Activated CD8-positive, alpha-beta memory T cell treated with anti-CD3 and anti-CD28 coated beads, Interleukin-2, amount 10 ng/mL, durations not matched to agents 7 days and 5 days (primary cell): ENCODE measurements at regions not wholly inside any gene's neighbourhood (a gene's known extent, or its start where the extent isn't known, plus 50 kb on each side); places are given as distances from the start of the nearest gene placed in this dataset.
"Not testable (repeated sequence)": the region's sequence is repeated elsewhere in the genome, so short reads cannot be mapped to it uniquely, and the experiment has no call there.

Source experiments
- ATAC-seq: fragments of 150-1000 bp; cut with Tn5 transposase; one replicate; pipeline ENCODE4 v1.10.0; 2021; ENCODE audit warnings: moderate library complexity
- CTCF ChIA-PET: fragments of 350-600 bp; sonication (Branson Sonifier 250); formaldehyde crosslinking; loops from one replicate; lab custom pipeline; 2021; ENCODE audit warnings: antibody characterized with exemption; lab: Charles Lee
- DNase-seq: peaks from one replicate; pipeline ENCODE4 v3.0.0-alpha.2; 2020
- H3K27ac Mint-ChIP-seq: one replicate; pipeline ENCODE4 v1.8.0; 2021; ENCODE audit warnings: mild to moderate bottlenecking, mixed read lengths
- H3K27me3 Mint-ChIP-seq: one replicate; pipeline ENCODE4 v1.8.0; 2021; ENCODE audit warnings: mixed read lengths
- H3K36me3 Mint-ChIP-seq: one replicate; pipeline ENCODE4 v1.8.0; 2021; ENCODE audit warnings: mild to moderate bottlenecking, mixed read lengths
- H3K4me1 Mint-ChIP-seq: one replicate; pipeline ENCODE4 v1.8.0; 2021; ENCODE audit warnings: mixed read lengths
- H3K4me3 Mint-ChIP-seq: one replicate; pipeline ENCODE4 v1.8.0; 2021; ENCODE audit warnings: mild to moderate bottlenecking, moderate library complexity, mixed read lengths
- H3K9me3 Mint-ChIP-seq: one replicate; pipeline ENCODE4 v1.8.0; 2022; ENCODE audit warnings: low read depth, mixed read lengths

GRCh38 chr2:101645886-101646285 is 51.6 kb upstream of the MAP4K4 start:
- CTCF ChIA-PET, H3K9me3 Mint-ChIP-seq, DNase-seq, ATAC-seq, H3K36me3 Mint-ChIP-seq, H3K4me1 Mint-ChIP-seq, H3K27ac Mint-ChIP-seq, H3K27me3 Mint-ChIP-seq, H3K4me3 Mint-ChIP-seq: not testable (repeated sequence)

GRCh38 chr2:101644842-101645383 is 52.6 kb upstream of the MAP4K4 start:
- Mint-ChIP-seq H3K27me3 (peaks cover 2% of the 10 kb centered on the region), H3K4me1 (no peaks in the 10 kb centered on the region), H3K9me3 (no peaks in the 10 kb centered on the region), H3K4me3 (no peak overlapping the region), H3K36me3 (no peaks in the 10 kb centered on the region), H3K27ac (no peak overlapping the region)
- no peak for DNase-seq
- no peak for ATAC-seq
- CTCF ChIA-PET, result no interaction called here

GRCh38 chr2:101643004-101643524 is 54.4 kb upstream of the MAP4K4 start:
- DNase-seq (no peak), ATAC-seq (no peak)
- H3K4me1 Mint-ChIP-seq, result no peaks in the 10 kb centered on the region
- H3K4me3 Mint-ChIP-seq, result no peak overlapping the region
- no peaks in the 10 kb centered on the region for H3K36me3 Mint-ChIP-seq
- CTCF ChIA-PET, result no interaction called here
- H3K9me3 Mint-ChIP-seq, result no peaks in the 10 kb centered on the region
- H3K27me3 Mint-ChIP-seq, result peaks cover 2% of the 10 kb centered on the region
- H3K27ac Mint-ChIP-seq, result no peak overlapping the region

- H3K27ac Mint-ChIP-seq, result no peak overlapping the region
- no peak overlapping the region for H3K4me3 Mint-ChIP-seq
- no peaks in the 10 kb centered on the region for H3K36me3 Mint-ChIP-seq
- H3K9me3 Mint-ChIP-seq, result no peaks in the 10 kb centered on the region
- CTCF ChIA-PET, result no interaction called here
- peaks cover 2% of the 10 kb centered on the region for H3K27me3 Mint-ChIP-seq
- no peaks in the 10 kb centered on the region for H3K4me1 Mint-ChIP-seq
- DNase-seq, result no peak
- no peak for ATAC-seq
Observed at GRCh38 chr2:101638817-101639605, 58.5 kb upstream of the MAP4K4 start.

- DNase-seq (no peak), ATAC-seq (no peak)
- Mint-ChIP-seq H3K4me1 (no peaks in the 10 kb centered on the region), H3K4me3 (no peak overlapping the region), H3K27ac (no peak overlapping the region), H3K27me3 (peaks cover 2% of the 10 kb centered on the region), H3K9me3 (no peaks in the 10 kb centered on the region), H3K36me3 (no peaks in the 10 kb centered on the region)
- CTCF ChIA-PET, result no interaction called here
Observed at GRCh38 chr2:101638181-101638711, 59.3 kb upstream of the MAP4K4 start.

- no peak for DNase-seq
- CTCF ChIA-PET, result no interaction called here
- Mint-ChIP-seq H3K4me3 (no peak overlapping the region), H3K4me1 (no peaks in the 10 kb centered on the region), H3K36me3 (no peaks in the 10 kb centered on the region), H3K27me3 (no peaks in the 10 kb centered on the region), H3K9me3 (no peaks in the 10 kb centered on the region), H3K27ac (no peak overlapping the region)
- no peak for ATAC-seq
Observed at GRCh38 chr2:101630224-101630949, 67.1 kb upstream of the MAP4K4 start.

- Mint-ChIP-seq H3K4me1 (peaks cover 4% of the 10 kb centered on the region), H3K27ac (no peak overlapping the region), H3K9me3 (no peaks in the 10 kb centered on the region), H3K4me3 (no peak overlapping the region), H3K36me3 (no peaks in the 10 kb centered on the region), H3K27me3 (no peaks in the 10 kb centered on the region)
- DNase-seq (no peak), ATAC-seq (no peak)
- CTCF ChIA-PET, result no interaction called here
Observed at GRCh38 chr2:101628030-101628392, 69.5 kb upstream of the MAP4K4 start.

- ATAC-seq (no peak), DNase-seq (no peak)
- Mint-ChIP-seq H3K36me3 (no peaks in the 10 kb centered on the region), H3K27ac (no peak overlapping the region), H3K27me3 (no peaks in the 10 kb centered on the region), H3K9me3 (no peaks in the 10 kb centered on the region), H3K4me1 (peaks cover 10% of the 10 kb centered on the region), H3K4me3 (no peak overlapping the region)
- CTCF ChIA-PET, result no interaction called here
Observed at GRCh38 chr2:101627285-101628029, 70.0 kb upstream of the MAP4K4 start.

GRCh38 chr2:101625814-101626213 is 71.7 kb upstream of the MAP4K4 start:
- H3K27ac Mint-ChIP-seq, H3K36me3 Mint-ChIP-seq, DNase-seq, H3K9me3 Mint-ChIP-seq, CTCF ChIA-PET, H3K4me3 Mint-ChIP-seq, ATAC-seq, H3K27me3 Mint-ChIP-seq: not testable (repeated sequence)
- H3K4me1 Mint-ChIP-seq, result peaks cover 14% of the 10 kb centered on the region

GRCh38 chr2:101625387-101625786 is 72.1 kb upstream of the MAP4K4 start:
- CTCF ChIA-PET, result no interaction called here

GRCh38 chr2:101624706-101625332 is 72.7 kb upstream of the MAP4K4 start:
- CTCF ChIA-PET, result no interaction called here
- ATAC-seq (no peak), DNase-seq (no peak)
- no peaks in the 10 kb centered on the region for H3K9me3 Mint-ChIP-seq
- H3K4me1 Mint-ChIP-seq, result peaks cover 14% of the 10 kb centered on the region
- no peak overlapping the region for H3K4me3 Mint-ChIP-seq
- H3K27me3 Mint-ChIP-seq, result no peaks in the 10 kb centered on the region
- H3K27ac Mint-ChIP-seq, result no peak overlapping the region
- no peaks in the 10 kb centered on the region for H3K36me3 Mint-ChIP-seq

More at GRCh38 chr2:101625387-101625786, 72.1 kb upstream of the MAP4K4 start:
- no peak overlapping the region for H3K4me3 Mint-ChIP-seq
- H3K9me3 Mint-ChIP-seq, result no peaks in the 10 kb centered on the region
- no peak for DNase-seq
- H3K27me3 Mint-ChIP-seq, result no peaks in the 10 kb centered on the region
- H3K4me1 Mint-ChIP-seq, result peaks cover 14% of the 10 kb centered on the region
- H3K36me3 Mint-ChIP-seq, result no peaks in the 10 kb centered on the region
- H3K27ac Mint-ChIP-seq, result no peak overlapping the region
- no peak for ATAC-seq

GRCh38 chr2:101623031-101623521 is 74.4 kb upstream of the MAP4K4 start:
- H3K4me3 Mint-ChIP-seq, result no peak overlapping the region
- no peak for ATAC-seq
- H3K36me3 Mint-ChIP-seq, result no peaks in the 10 kb centered on the region
- no peaks in the 10 kb centered on the region for H3K9me3 Mint-ChIP-seq
- DNase-seq, result no peak
- H3K27me3 Mint-ChIP-seq, result no peaks in the 10 kb centered on the region
- CTCF ChIA-PET, result no interaction called here
- peak overlapping the region; percentile 51 for H3K27ac Mint-ChIP-seq
- peaks cover 14% of the 10 kb centered on the region for H3K4me1 Mint-ChIP-seq
